ENCODE measurements at regions not wholly inside any gene's neighbourhood (a gene's known extent, or its start where the extent isn't known, plus 50 kb on each side); places are given as distances from the start of the nearest gene placed in this dataset.

- no peak overlapping the region for H2AFZ ChIP-seq (ENCODE audit: low read length)
- H3K27me3 ChIP-seq (ENCODE audit: insufficient read depth, low read length) = no peaks in the 10 kb centered on the region
- H3K27ac ChIP-seq (ENCODE audit: low read depth, low read length) = no peak overlapping the region
- H3K4me1 ChIP-seq (ENCODE audit: insufficient read depth, low read length) = no peaks in the 10 kb centered on the region
- no peaks in the 10 kb centered on the region for H4K20me1 ChIP-seq (ENCODE audit: insufficient read depth, low read length)
- DNase-seq (ENCODE audit: insufficient read length, low spot score, missing footprints) = no peak
- H3K9me3 ChIP-seq (ENCODE audit: low read depth, low read length) = no peaks in the 10 kb centered on the region
- no peaks in the 10 kb centered on the region for H3K79me2 ChIP-seq (ENCODE audit: insufficient read depth, low read length)
- H3K4me2 ChIP-seq (ENCODE audit: insufficient read depth, low read length) = no peak overlapping the region
- TF ChIP-seq, protein P1, sequence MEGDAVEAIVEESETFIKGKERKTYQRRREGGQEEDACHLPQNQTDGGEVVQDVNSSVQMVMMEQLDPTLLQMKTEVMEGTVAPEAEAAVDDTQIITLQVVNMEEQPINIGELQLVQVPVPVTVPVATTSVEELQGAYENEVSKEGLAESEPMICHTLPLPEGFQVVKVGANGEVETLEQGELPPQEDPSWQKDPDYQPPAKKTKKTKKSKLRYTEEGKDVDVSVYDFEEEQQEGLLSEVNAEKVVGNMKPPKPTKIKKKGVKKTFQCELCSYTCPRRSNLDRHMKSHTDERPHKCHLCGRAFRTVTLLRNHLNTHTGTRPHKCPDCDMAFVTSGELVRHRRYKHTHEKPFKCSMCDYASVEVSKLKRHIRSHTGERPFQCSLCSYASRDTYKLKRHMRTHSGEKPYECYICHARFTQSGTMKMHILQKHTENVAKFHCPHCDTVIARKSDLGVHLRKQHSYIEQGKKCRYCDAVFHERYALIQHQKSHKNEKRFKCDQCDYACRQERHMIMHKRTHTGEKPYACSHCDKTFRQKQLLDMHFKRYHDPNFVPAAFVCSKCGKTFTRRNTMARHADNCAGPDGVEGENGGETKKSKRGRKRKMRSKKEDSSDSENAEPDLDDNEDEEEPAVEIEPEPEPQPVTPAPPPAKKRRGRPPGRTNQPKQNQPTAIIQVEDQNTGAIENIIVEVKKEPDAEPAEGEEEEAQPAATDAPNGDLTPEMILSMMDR (IDR thresholded peaks at IDR 0.05; ENCODE audit: extremely low read depth, low read depth, low read length) = no peak
- no peak overlapping the region for H3K4me3 ChIP-seq (ENCODE audit: insufficient read depth, low read length)
- H3K36me3 ChIP-seq (ENCODE audit: insufficient read depth, low read length) = no peaks in the 10 kb centered on the region
Measured at GRCh38 chr13:24110011-24110410, 50.5 kb upstream of the SPATA13 start.

All from osteoblast (primary cell).